ENCODE measurements at regions not wholly inside any gene's neighbourhood (a gene's known extent, or its start where the extent isn't known, plus 50 kb on each side); places are given as distances from the start of the nearest gene placed in this dataset.
"Not testable (repeated sequence)": the region's sequence is repeated elsewhere in the genome, so short reads cannot be mapped to it uniquely, and the experiment has no call there.

DNA sequence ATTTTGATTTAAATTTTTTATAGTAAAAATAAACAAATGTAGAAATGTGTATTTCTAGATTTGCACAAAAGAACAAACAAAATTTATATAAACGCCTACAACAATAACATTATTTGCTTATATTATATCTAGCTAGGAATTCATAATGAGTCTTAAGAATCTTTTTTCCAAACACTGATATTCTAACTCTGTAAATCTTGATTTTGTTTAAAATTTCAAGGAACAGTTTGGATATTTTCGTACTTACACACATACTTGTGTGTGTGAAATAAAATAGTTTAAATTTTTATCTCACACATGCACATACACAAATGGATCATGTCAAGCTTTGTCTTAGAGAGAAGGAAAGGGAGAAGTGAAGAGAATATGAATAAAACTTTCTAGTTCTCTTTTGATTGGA, 868.1 kb downstream of the LTN1 start:
- Mint-ChIP-seq H3K9me3 (peaks cover 3% of the 10 kb centered on the region), H3K27me3 (ENCODE audit: insufficient read depth) (no peaks in the 10 kb centered on the region), H3K4me3 (no peak overlapping the region), H3K36me3 (ENCODE audit: low read depth) (peaks cover 5% of the 10 kb centered on the region), H3K4me1 (no peaks in the 10 kb centered on the region), H3K27ac (no peak overlapping the region)
- Histone ChIP-seq H3K27ac (ENCODE audit: low read depth, low read length) (no peak overlapping the region), H3K27me3 (ENCODE audit: control insufficient read depth, insufficient read depth, low read length, poor library complexity, severe bottlenecking) (no peaks in the 10 kb centered on the region), H3K4me1 (ENCODE audit: control insufficient read depth, insufficient read depth, low read length) (no peaks in the 10 kb centered on the region), H3K4me3 (ENCODE audit: low read length) (no peak overlapping the region), H3K36me3 (ENCODE audit: control insufficient read depth, insufficient read depth, low read length) (no peaks in the 10 kb centered on the region), H3K9ac (ENCODE audit: extremely low read depth, low read length, poor library complexity, severe bottlenecking) (no peak overlapping the region), H3K9me3 (ENCODE audit: control insufficient read depth, low read length) (no peaks in the 10 kb centered on the region)
- TF ChIP-seq, protein P1, sequence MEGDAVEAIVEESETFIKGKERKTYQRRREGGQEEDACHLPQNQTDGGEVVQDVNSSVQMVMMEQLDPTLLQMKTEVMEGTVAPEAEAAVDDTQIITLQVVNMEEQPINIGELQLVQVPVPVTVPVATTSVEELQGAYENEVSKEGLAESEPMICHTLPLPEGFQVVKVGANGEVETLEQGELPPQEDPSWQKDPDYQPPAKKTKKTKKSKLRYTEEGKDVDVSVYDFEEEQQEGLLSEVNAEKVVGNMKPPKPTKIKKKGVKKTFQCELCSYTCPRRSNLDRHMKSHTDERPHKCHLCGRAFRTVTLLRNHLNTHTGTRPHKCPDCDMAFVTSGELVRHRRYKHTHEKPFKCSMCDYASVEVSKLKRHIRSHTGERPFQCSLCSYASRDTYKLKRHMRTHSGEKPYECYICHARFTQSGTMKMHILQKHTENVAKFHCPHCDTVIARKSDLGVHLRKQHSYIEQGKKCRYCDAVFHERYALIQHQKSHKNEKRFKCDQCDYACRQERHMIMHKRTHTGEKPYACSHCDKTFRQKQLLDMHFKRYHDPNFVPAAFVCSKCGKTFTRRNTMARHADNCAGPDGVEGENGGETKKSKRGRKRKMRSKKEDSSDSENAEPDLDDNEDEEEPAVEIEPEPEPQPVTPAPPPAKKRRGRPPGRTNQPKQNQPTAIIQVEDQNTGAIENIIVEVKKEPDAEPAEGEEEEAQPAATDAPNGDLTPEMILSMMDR (conservative IDR thresholded peaks at IDR 0.05), result no peak
- DNase-seq, result no peak
- WGBS, 2 experiments (ENCODE audit: insufficient coverage in 1 of 2, insufficient read length in 1 of 2), result no CpG with 5 or more reads among the region's 2 CpGs

DNA sequence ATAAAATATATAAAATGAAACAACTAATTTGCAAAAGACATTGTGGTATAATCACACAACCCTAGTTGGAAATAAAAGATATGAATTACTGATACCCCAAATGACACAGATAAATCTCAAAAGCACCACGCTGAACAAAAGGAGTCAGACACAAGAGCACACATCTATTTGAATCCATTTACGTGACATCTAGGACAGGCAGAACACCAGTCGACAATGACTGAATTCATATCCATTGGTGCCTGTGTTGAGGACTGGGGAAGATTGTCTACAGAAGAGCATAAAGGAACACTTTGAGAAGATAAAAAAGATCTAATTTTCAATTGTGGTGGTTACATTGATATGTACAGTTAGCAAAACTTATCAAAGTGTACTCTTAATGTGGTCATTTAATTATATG, 874.1 kb downstream of the LTN1 start:
- 98% methylated on average over 3 of the region's 3 CpGs; no CpG with 5 or more reads in 1 of the 2 experiments for WGBS, 2 experiments (ENCODE audit: insufficient coverage in 1 of 2, insufficient read length in 1 of 2)
- no peaks in the 10 kb centered on the region for H3K9me3 ChIP-seq (ENCODE audit: control insufficient read depth, low read length)

DNA sequence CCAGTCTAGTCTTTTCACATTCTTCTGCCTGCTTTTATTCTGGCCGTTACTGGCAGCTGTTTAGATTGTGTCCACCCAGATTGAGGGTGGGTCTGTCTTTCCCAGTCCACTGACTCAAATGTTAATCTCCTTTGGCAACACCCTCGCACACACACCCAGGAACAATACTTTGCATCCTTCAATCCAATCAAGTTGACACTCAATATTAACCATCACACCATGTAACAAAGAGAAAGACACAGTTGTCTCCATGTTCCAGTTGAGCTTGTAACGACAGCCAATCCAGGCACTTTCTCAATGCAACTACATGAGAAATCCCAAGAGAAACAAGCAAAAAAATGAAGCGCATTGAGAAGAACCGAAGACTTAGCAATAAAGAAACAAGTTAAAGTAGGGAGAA, 877.7 kb downstream of the LTN1 start:
- not testable (repeated sequence) for H3K4me1 ChIP-seq (ENCODE audit: control insufficient read depth, insufficient read depth, low read length); H3K4me3 Mint-ChIP-seq; H3K9me3 Mint-ChIP-seq; H3K4me3 ChIP-seq (ENCODE audit: low read length); H3K27me3 ChIP-seq (ENCODE audit: control insufficient read depth, insufficient read depth, low read length, poor library complexity, severe bottlenecking); H3K9me3 ChIP-seq (ENCODE audit: control insufficient read depth, low read length); H3K4me1 Mint-ChIP-seq; H3K36me3 Mint-ChIP-seq (ENCODE audit: low read depth); H3K27ac ChIP-seq (ENCODE audit: low read depth, low read length); H3K9ac ChIP-seq (ENCODE audit: extremely low read depth, low read length, poor library complexity, severe bottlenecking); DNase-seq; H3K36me3 ChIP-seq (ENCODE audit: control insufficient read depth, insufficient read depth, low read length); H3K27me3 Mint-ChIP-seq (ENCODE audit: insufficient read depth); H3K27ac Mint-ChIP-seq
- WGBS, 2 experiments (ENCODE audit: insufficient coverage in 1 of 2, insufficient read length in 1 of 2), result 81 to 88% methylated on average over 2 to 5 of the region's 5 CpGs

More for the DNA sequence above, 874.1 kb downstream of the LTN1 start:
- Histone ChIP-seq H3K27me3 (ENCODE audit: control insufficient read depth, insufficient read depth, low read length, poor library complexity, severe bottlenecking) (no peaks in the 10 kb centered on the region), H3K9ac (ENCODE audit: extremely low read depth, low read length, poor library complexity, severe bottlenecking) (no peak overlapping the region), H3K4me3 (ENCODE audit: low read length) (no peak overlapping the region), H3K36me3 (ENCODE audit: control insufficient read depth, insufficient read depth, low read length) (no peaks in the 10 kb centered on the region), H3K27ac (ENCODE audit: low read depth, low read length) (no peak overlapping the region), H3K4me1 (ENCODE audit: control insufficient read depth, insufficient read depth, low read length) (no peaks in the 10 kb centered on the region)
- Mint-ChIP-seq H3K4me1 (no peaks in the 10 kb centered on the region), H3K9me3 (peaks cover 6% of the 10 kb centered on the region), H3K4me3 (no peak overlapping the region), H3K27me3 (ENCODE audit: insufficient read depth) (no peaks in the 10 kb centered on the region), H3K27ac (no peak overlapping the region), H3K36me3 (ENCODE audit: low read depth) (peaks cover 5% of the 10 kb centered on the region)
- no peak for DNase-seq
- TF ChIP-seq, protein P1 (conservative IDR thresholded peaks at IDR 0.05), result no peak

DNA sequence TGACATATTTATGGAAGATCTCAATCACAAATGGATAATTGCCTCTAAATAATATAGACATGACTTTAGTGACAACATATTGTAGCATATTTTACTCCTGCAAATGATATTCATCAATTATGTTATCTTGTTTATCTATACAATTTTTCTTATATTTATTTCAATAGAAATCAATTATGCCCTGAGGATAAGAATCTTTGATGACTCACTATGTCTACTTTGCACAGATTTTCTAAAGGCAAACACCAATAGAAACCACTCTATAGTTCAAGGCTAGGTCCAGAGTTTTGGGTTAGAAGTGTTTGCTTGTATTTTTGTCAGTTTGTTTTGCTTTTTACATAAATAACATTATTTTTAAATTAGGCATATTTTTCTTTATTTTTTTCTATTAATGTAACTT, 879.0 kb downstream of the LTN1 start:
- no peaks in the 10 kb centered on the region for H3K4me1 ChIP-seq (ENCODE audit: control insufficient read depth, insufficient read depth, low read length)
- H3K9me3 Mint-ChIP-seq, result peaks cover 2% of the 10 kb centered on the region
- no peak overlapping the region for H3K4me3 Mint-ChIP-seq
- H3K9ac ChIP-seq (ENCODE audit: extremely low read depth, low read length, poor library complexity, severe bottlenecking), result no peak overlapping the region
- H3K36me3 ChIP-seq (ENCODE audit: control insufficient read depth, insufficient read depth, low read length), result no peaks in the 10 kb centered on the region
- peaks cover 4% of the 10 kb centered on the region for H3K36me3 Mint-ChIP-seq (ENCODE audit: low read depth)
- no peaks in the 10 kb centered on the region for H3K4me1 Mint-ChIP-seq
- peaks cover 5% of the 10 kb centered on the region for H3K27me3 ChIP-seq (ENCODE audit: control insufficient read depth, insufficient read depth, low read length, poor library complexity, severe bottlenecking)
- H3K9me3 ChIP-seq (ENCODE audit: control insufficient read depth, low read length), result no peaks in the 10 kb centered on the region
- H3K4me3 ChIP-seq (ENCODE audit: low read length), result no peak overlapping the region
- H3K27ac ChIP-seq (ENCODE audit: low read depth, low read length), result no peak overlapping the region
- TF ChIP-seq, protein P1 (conservative IDR thresholded peaks at IDR 0.05), result no peak
- no peak for DNase-seq
- peaks cover under 1% of the 10 kb centered on the region for H3K27me3 Mint-ChIP-seq (ENCODE audit: insufficient read depth)
- H3K27ac Mint-ChIP-seq, result no peak overlapping the region

All from endodermal cell (in vitro differentiated cells).